NCI-H748 (cell line): ENCODE measurements at regions not wholly inside any gene's neighbourhood (a gene's known extent, or its start where the extent isn't known, plus 50 kb on each side); places are given as distances from the start of the nearest gene placed in this dataset.

Source experiments
- DNase-seq: peaks from one replicate; lab custom pipeline; 2025; ENCODE audit not compliant: unreplicated experiment; lab: John Stamatoyannopoulos, UW

DNA sequence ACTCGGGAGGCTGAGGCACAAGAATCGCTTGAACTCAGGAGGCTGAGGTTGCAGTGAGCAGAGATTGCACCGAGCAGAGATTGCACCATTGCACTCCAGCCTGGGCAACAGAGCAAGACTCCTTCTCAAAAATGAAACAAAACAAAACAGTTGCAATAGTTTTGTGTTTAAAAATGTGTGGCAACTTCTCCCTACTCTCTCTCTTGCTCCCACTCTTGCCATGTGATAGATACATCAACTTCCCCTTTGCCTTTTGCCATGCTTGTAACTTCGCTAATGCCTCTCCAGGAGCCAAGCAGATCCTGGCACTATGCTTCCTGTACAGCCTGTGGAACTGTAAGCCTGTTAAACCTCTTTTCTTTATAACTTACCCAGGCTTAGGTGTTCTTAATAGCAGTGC lies 52.5 kb upstream of the INTU start:
- DNase-seq = no peak

DNA sequence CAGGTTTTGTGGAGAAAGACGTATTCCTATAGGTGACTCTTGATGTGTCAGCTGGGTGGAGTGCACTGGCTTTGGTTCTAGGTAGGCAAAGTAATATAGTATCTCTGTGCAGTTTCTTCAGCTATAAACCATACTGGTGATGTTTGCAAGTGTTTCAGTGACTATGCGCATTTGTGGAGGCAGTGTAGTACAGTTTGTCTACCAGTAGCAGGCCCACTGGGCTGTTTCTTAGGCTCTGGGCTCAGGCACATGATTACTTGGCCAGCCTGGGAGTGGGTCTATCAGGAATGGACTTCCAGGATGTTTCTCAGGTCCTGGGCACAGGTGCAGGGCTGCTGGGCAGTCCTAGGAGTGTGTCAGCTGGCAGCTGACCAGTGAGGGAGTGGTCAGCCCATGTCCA lies 51.9 kb upstream of the INTU start:
- DNase-seq = no peak
